ENCODE measurements at regions not wholly inside any gene's neighbourhood (a gene's known extent, or its start where the extent isn't known, plus 50 kb on each side); places are given as distances from the start of the nearest gene placed in this dataset.

- Histone ChIP-seq H3K27me3 (ENCODE audit: insufficient read depth, low read depth) (no peaks in the 10 kb centered on the region), H3K4me1 (ENCODE audit: low read depth, poor library complexity, severe bottlenecking) (no peaks in the 10 kb centered on the region), H3K79me2 (ENCODE audit: insufficient read depth, low read depth) (no peaks in the 10 kb centered on the region), H3K4me2 (no peak overlapping the region), H2AFZ (ENCODE audit: low read depth) (no peak overlapping the region), H3K36me3 (ENCODE audit: insufficient read depth) (no peaks in the 10 kb centered on the region), H3K9ac (no peak overlapping the region), H3K27ac (no peak overlapping the region), H4K20me1 (ENCODE audit: insufficient read depth) (no peaks in the 10 kb centered on the region), H3K4me3 (IDR thresholded peaks at IDR 0.05; ENCODE audit: insufficient read depth, low read depth, low read length) (no peak overlapping the region)
- TF ChIP-seq CTCF (conservative IDR thresholded peaks at IDR 0.05; ENCODE audit: low read depth, low read length): no peak
These were observed 77.1 kb upstream of the EPHA4 start for GRCh38 chr2:221649051-221649775.

- Histone ChIP-seq H4K20me1 (ENCODE audit: insufficient read depth) (no peaks in the 10 kb centered on the region), H3K4me3 (IDR thresholded peaks at IDR 0.05; ENCODE audit: insufficient read depth, low read depth, low read length) (no peak overlapping the region), H3K79me2 (ENCODE audit: insufficient read depth, low read depth) (no peaks in the 10 kb centered on the region), H2AFZ (ENCODE audit: low read depth) (no peak overlapping the region), H3K27ac (no peak overlapping the region), H3K36me3 (ENCODE audit: insufficient read depth) (no peaks in the 10 kb centered on the region), H3K9ac (no peak overlapping the region), H3K4me1 (ENCODE audit: low read depth, poor library complexity, severe bottlenecking) (no peaks in the 10 kb centered on the region), H3K4me2 (no peak overlapping the region), H3K27me3 (ENCODE audit: insufficient read depth, low read depth) (no peaks in the 10 kb centered on the region)
- no peak for TF ChIP-seq CTCF (conservative IDR thresholded peaks at IDR 0.05; ENCODE audit: low read depth, low read length)
These were observed 70.3 kb upstream of the EPHA4 start for GRCh38 chr2:221642447-221642846.

DNA sequence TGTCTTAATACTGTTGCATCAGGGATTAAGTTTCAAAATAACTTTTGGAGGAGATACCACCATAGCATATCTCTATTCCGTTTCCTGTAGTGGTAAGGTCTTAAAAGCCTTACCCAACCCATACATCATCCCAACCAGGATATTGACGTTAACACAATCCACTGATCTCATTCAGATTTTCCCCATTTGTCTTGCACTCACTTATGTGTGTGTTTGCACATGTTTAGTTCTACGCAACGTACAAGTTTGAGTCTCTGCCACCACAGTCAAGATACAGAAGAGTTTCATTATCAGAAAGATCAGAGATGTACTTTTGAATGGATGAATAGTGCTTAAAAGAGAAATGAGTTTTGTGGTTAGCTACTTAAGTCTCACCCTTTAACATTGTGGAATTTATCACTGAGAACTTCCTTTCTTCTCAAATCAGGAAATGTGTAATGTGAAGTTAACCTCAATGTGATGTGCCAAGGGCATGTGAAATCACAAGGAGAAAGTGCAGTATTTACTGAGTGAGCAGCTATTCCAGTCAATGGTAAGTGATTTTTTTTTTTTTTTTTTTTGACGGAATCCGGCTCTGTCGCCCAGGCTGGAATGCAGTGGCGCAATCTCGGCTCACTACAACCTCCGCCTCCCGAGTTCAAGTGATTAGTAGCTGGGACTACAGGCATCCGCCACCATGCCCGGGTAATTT, 69.2 kb upstream of the EPHA4 start:
- Histone ChIP-seq H3K4me2 (no peak overlapping the region), H4K20me1 (ENCODE audit: insufficient read depth) (no peaks in the 10 kb centered on the region), H3K27me3 (ENCODE audit: insufficient read depth, low read depth) (no peaks in the 10 kb centered on the region), H2AFZ (ENCODE audit: low read depth) (no peak overlapping the region), H3K4me3 (IDR thresholded peaks at IDR 0.05; ENCODE audit: insufficient read depth, low read depth, low read length) (no peak overlapping the region), H3K27ac (no peak overlapping the region), H3K79me2 (ENCODE audit: insufficient read depth, low read depth) (no peaks in the 10 kb centered on the region), H3K9ac (no peak overlapping the region), H3K4me1 (ENCODE audit: low read depth, poor library complexity, severe bottlenecking) (no peaks in the 10 kb centered on the region), H3K36me3 (ENCODE audit: insufficient read depth) (no peaks in the 10 kb centered on the region)
- no peak for TF ChIP-seq CTCF (conservative IDR thresholded peaks at IDR 0.05; ENCODE audit: low read depth, low read length)

DNA sequence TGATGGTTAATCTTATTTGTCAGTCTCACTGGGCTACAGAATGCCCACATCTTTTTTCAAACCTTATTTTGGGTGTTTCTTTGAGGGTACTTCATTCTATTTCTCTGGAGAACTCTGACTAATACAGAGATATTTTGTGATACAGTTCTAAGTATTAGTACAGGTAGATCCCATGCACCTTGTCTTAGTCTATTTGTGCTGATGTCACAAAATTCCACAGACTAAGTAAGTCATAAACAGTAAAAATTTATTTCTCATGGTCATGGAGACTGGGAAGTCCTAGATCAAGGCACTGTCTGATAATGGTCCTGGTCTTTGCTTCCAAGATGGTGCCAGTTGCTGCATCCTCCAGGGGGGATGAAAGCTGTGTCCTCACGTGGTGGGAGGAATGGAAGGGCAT, 68.6 kb upstream of the EPHA4 start:
- no peak overlapping the region for H3K9ac ChIP-seq
- no peaks in the 10 kb centered on the region for H3K27me3 ChIP-seq (ENCODE audit: insufficient read depth, low read depth)
- TF ChIP-seq CTCF (conservative IDR thresholded peaks at IDR 0.05; ENCODE audit: low read depth, low read length): no peak
- no peaks in the 10 kb centered on the region for H3K36me3 ChIP-seq (ENCODE audit: insufficient read depth)
- H2AFZ ChIP-seq (ENCODE audit: low read depth): no peak overlapping the region
- H3K4me2 ChIP-seq: no peak overlapping the region
- H3K79me2 ChIP-seq (ENCODE audit: insufficient read depth, low read depth): no peaks in the 10 kb centered on the region
- H3K4me3 ChIP-seq (IDR thresholded peaks at IDR 0.05; ENCODE audit: insufficient read depth, low read depth, low read length): no peak overlapping the region
- no peaks in the 10 kb centered on the region for H3K4me1 ChIP-seq (ENCODE audit: low read depth, poor library complexity, severe bottlenecking)
- no peak overlapping the region for H3K27ac ChIP-seq
- H4K20me1 ChIP-seq (ENCODE audit: insufficient read depth): no peaks in the 10 kb centered on the region

All from KMS-11 (cell line).